ENCODE measurements at regions not wholly inside any gene's neighbourhood (a gene's known extent, or its start where the extent isn't known, plus 50 kb on each side); places are given as distances from the start of the nearest gene placed in this dataset.

GRCh38 chr21:15363921-15364320, 299.1 kb upstream of the NRIP1 start:
- Histone ChIP-seq H3K9ac (ENCODE audit: insufficient read depth, low read depth, low read length) (no peak overlapping the region), H4K20me1 (ENCODE audit: insufficient read depth, low read length) (no peaks in the 10 kb centered on the region), H3K4me3 (replicated peaks in 1 of 3; ENCODE audit: insufficient read depth in 1 of 3, low read depth in 2 of 3, low read length in 3 of 3) (no peak overlapping the region), H3K4me2 (ENCODE audit: low read depth, low read length) (no peak overlapping the region), H3K27me3 (ENCODE audit: control insufficient read depth in 1 of 2, insufficient read depth in 2 of 2, low read length in 2 of 2) (no peaks in the 10 kb centered on the region), H2AFZ (ENCODE audit: low read length) (no peak overlapping the region), H3K4me1 (ENCODE audit: insufficient read depth, low read length) (peaks cover 13% of the 10 kb centered on the region), H3K27ac (ENCODE audit: extremely low read length, insufficient read depth, low read length) (no peak overlapping the region), H3K36me3 (replicated peaks in 1 of 2; ENCODE audit: control insufficient read depth in 1 of 2, insufficient read depth in 2 of 2, low read length in 2 of 2) (no peaks in the 10 kb centered on the region), H3K9me3 (ENCODE audit: low read length) (peaks cover 9% of the 10 kb centered on the region; the same call in 1 of the 2 replicates), H3K79me2 (ENCODE audit: insufficient read depth, low read length) (no peaks in the 10 kb centered on the region)
- intact Hi-C loops (cut with micrococcal nuclease; ENCODE audit: unreplicated experiment) (no loop called here), in situ Hi-C loops (cut with HindIII; ENCODE audit: extremely low pct_ligation_motif_present, low pct_unique_long_range_greater_than_20kb) (no loop called here)
- DNase-seq (ENCODE audit: low spot score): no peak
- no peak for FAIRE-seq
- POLR2A ChIA-PET: no interaction called here
- TF ChIP-seq ZNF609 (CRISPR knock-in tag; IDR thresholded peaks at IDR 0.05; ENCODE audit: borderline replicate concordance): no peak
- TF ChIP-seq TARDBP (CRISPR knock-in tag; IDR thresholded peaks at IDR 0.05): no peak
- TF ChIP-seq ZNF17 (CRISPR knock-in tag; IDR thresholded peaks at IDR 0.05): no peak
- no peak for TF ChIP-seq TBX2 (CRISPR knock-in tag; IDR thresholded peaks at IDR 0.05; ENCODE audit: borderline replicate concordance)
- no peak for TF ChIP-seq ZMAT5 (CRISPR knock-in tag; IDR thresholded peaks at IDR 0.05; ENCODE audit: borderline replicate concordance, low read depth)
- no peak for TF ChIP-seq TOPORS (CRISPR knock-in tag; IDR thresholded peaks at IDR 0.05)
- no peak for TF ChIP-seq IRF2 (CRISPR knock-in tag; IDR thresholded peaks at IDR 0.05)
- TF ChIP-seq GMEB1 (CRISPR knock-in tag; IDR thresholded peaks at IDR 0.05; ENCODE audit: borderline replicate concordance): no peak
- no peak for TF ChIP-seq KMT2B (CRISPR knock-in tag; IDR thresholded peaks at IDR 0.05)
- TF ChIP-seq RORA (CRISPR knock-in tag; IDR thresholded peaks at IDR 0.05): no peak
- CTCF ChIA-PET (ENCODE audit: low intra/inter-chr PET ratio, low total read pairs): no interaction called here
- 34% methylated on average over 1 of the region's 1 CpG for WGBS (ENCODE audit: low lambda C conversion rate)
- BruUV-seq (replicated peaks): no TSS peak
- ATAC-seq: no peak
